Parathyroid adenoma (tissue), 2 donors: ENCODE measurements at regions not wholly inside any gene's neighbourhood (a gene's known extent, or its start where the extent isn't known, plus 50 kb on each side); places are given as distances from the start of the nearest gene placed in this dataset.

Experiments used
- H2AFZ ChIP-seq: fragments of 300-600 bp; sonication (generic); one replicate; pipeline ENCODE4 v1.7.0; 2017; ENCODE audit warnings: antibody characterized with exemption, mild to moderate bottlenecking
- H3K27ac ChIP-seq: fragments of 300-600 bp; sonication (generic); one replicate; pipeline ENCODE4 v1.7.0; 2017
- H3K27me3 ChIP-seq: fragments of 300-600 bp; sonication (generic); one replicate; pipeline ENCODE4 v1.7.0; 2017; ENCODE audit warnings: low read length; ENCODE audit not compliant: control insufficient read depth, insufficient read depth
- H3K36me3 ChIP-seq: fragments of 300-600 bp; sonication (generic); one replicate; pipeline ENCODE4 v1.7.0; 2017; ENCODE audit warnings: low read length; ENCODE audit not compliant: control insufficient read depth, insufficient read depth
- H3K4me1 ChIP-seq: fragments of 300-600 bp; sonication (generic); one replicate; pipeline ENCODE4 v1.7.0; 2017; ENCODE audit warnings: control low read depth
- H3K4me2 ChIP-seq: fragments of 300-600 bp; sonication (generic); one replicate; pipeline ENCODE4 v1.7.0; 2017; ENCODE audit warnings: low read length
- H3K4me3 ChIP-seq: fragments of 300-600 bp; sonication (generic); one replicate; pipeline ENCODE4 v1.7.0; 2017; ENCODE audit warnings: low read depth, low read length
- H3K79me2 ChIP-seq: fragments of 300-600 bp; sonication (generic); one replicate; pipeline ENCODE4 v1.7.0; 2017; ENCODE audit warnings: control low read depth
- H3K9ac ChIP-seq: fragments of 300-600 bp; sonication (generic); one replicate; pipeline ENCODE4 v1.7.0; 2017; ENCODE audit warnings: mild to moderate bottlenecking
- H3K9me3 ChIP-seq: fragments of 300-600 bp; sonication (generic); one replicate; pipeline ENCODE4 v1.7.0; 2017; ENCODE audit warnings: low read length; ENCODE audit not compliant: control insufficient read depth
- TF ChIP-seq, protein P1 (sequence below): fragments of 300-600 bp; sonication (generic); IDR thresholded peaks from one replicate; pipeline ENCODE4 v1.7.0; 2017; ENCODE audit warnings: antibody characterized with exemption, mild to moderate bottlenecking
- donor health status: primary hyperparathyroidism.

GRCh38 chr10:78543031-78543748, 509.5 kb downstream of the RPS24 start:
- no peaks in the 10 kb centered on the region for H3K79me2 ChIP-seq
- peak overlapping the region; percentile 50 for H3K27ac ChIP-seq
- TF ChIP-seq, protein P1, sequence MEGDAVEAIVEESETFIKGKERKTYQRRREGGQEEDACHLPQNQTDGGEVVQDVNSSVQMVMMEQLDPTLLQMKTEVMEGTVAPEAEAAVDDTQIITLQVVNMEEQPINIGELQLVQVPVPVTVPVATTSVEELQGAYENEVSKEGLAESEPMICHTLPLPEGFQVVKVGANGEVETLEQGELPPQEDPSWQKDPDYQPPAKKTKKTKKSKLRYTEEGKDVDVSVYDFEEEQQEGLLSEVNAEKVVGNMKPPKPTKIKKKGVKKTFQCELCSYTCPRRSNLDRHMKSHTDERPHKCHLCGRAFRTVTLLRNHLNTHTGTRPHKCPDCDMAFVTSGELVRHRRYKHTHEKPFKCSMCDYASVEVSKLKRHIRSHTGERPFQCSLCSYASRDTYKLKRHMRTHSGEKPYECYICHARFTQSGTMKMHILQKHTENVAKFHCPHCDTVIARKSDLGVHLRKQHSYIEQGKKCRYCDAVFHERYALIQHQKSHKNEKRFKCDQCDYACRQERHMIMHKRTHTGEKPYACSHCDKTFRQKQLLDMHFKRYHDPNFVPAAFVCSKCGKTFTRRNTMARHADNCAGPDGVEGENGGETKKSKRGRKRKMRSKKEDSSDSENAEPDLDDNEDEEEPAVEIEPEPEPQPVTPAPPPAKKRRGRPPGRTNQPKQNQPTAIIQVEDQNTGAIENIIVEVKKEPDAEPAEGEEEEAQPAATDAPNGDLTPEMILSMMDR, result no peak
- H3K36me3 ChIP-seq, result no peaks in the 10 kb centered on the region
- H3K27me3 ChIP-seq, result no peaks in the 10 kb centered on the region
- no peak overlapping the region for H3K9ac ChIP-seq
- H2AFZ ChIP-seq, result peak overlapping the region; percentile 48
- no peak overlapping the region for H3K4me3 ChIP-seq
- peaks cover 29% of the 10 kb centered on the region for H3K4me1 ChIP-seq
- no peak overlapping the region for H3K4me2 ChIP-seq
- no peaks in the 10 kb centered on the region for H3K9me3 ChIP-seq

DNA sequence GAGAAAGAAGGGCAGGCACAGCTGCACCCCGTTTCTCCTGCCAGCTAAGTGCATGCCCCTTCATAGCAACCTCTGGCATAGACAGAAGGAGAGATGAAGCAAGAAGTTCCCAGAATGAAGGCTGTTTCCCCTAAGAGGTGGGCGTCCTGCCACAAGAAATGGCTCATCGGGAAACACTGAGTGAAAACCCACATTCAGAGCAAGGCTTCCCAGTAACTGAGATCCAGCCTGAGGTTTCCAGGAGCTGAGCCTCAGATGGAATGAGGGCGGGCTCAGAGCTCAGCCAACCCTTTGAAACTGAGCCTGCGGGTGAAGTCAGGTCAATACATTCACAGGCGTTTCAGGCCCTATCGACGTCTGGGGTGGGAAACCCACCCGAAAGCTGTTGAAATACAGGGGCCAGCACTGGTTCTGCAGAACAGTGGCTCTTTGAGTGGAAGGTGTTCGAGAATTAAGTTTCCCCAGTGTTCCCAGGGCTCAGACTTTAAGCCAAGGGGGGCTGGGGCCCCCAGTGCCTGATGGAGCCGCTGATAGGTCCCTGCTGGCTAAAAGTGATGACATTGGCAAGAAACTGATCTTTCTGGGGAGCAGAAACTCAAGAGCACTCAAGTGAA, 510.2 kb downstream of the RPS24 start:
- Histone ChIP-seq H3K27me3 (no peaks in the 10 kb centered on the region), H3K4me2 (peak overlapping the region; percentile 9), H3K79me2 (no peaks in the 10 kb centered on the region), H3K36me3 (no peaks in the 10 kb centered on the region), H2AFZ (peak overlapping the region; percentile 48), H3K4me1 (peaks cover 29% of the 10 kb centered on the region), H3K4me3 (no peak overlapping the region), H3K27ac (peak overlapping the region; percentile 50), H3K9ac (no peak overlapping the region), H3K9me3 (no peaks in the 10 kb centered on the region)
- TF ChIP-seq, protein P1, result no peak

- Histone ChIP-seq H3K27me3 (no peaks in the 10 kb centered on the region), H3K4me3 (no peak overlapping the region), H3K9ac (no peak overlapping the region), H3K79me2 (no peaks in the 10 kb centered on the region), H3K4me1 (peaks cover 31% of the 10 kb centered on the region), H2AFZ (peak overlapping the region; percentile 48), H3K27ac (peak overlapping the region; percentile 50), H3K4me2 (no peak overlapping the region), H3K36me3 (no peaks in the 10 kb centered on the region), H3K9me3 (no peaks in the 10 kb centered on the region)
- TF ChIP-seq, protein P1, result no peak
Observed at GRCh38 chr10:78544423-78545090, 510.9 kb downstream of the RPS24 start.

DNA sequence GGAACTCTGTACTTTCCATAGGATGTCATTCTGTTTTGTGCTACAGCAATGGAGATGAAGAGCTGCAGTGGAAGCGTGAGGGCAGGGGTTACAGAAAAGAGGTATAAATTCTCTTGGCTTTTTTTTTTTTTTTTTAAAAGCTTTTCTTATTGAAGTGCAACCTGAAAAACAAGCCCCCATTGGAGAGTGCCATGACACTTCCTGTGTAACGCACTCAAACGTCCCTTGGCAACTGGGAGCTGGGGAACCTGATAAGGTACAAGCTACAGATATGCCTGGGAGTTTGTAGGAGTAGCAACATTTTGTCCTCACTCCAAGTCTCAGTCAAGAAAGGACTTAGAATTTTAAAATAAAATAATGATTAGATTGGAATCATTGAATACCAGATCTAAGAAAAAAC, 512.1 kb downstream of the RPS24 start:
- peaks cover 34% of the 10 kb centered on the region for H3K4me1 ChIP-seq
- no peaks in the 10 kb centered on the region for H3K9me3 ChIP-seq
- H3K27ac ChIP-seq, result no peak overlapping the region
- no peak overlapping the region for H3K4me2 ChIP-seq
- no peaks in the 10 kb centered on the region for H3K27me3 ChIP-seq
- no peak overlapping the region for H2AFZ ChIP-seq
- TF ChIP-seq, protein P1, result no peak
- no peak overlapping the region for H3K9ac ChIP-seq
- no peaks in the 10 kb centered on the region for H3K79me2 ChIP-seq
- no peaks in the 10 kb centered on the region for H3K36me3 ChIP-seq
- H3K4me3 ChIP-seq, result no peak overlapping the region
